Esophagus muscularis mucosa (tissue), 4 donors: ENCODE measurements at regions not wholly inside any gene's neighbourhood (a gene's known extent, or its start where the extent isn't known, plus 50 kb on each side); places are given as distances from the start of the nearest gene placed in this dataset.

Experiments
- DNase-seq: peaks from one replicate; pipeline ENCODE4 v3.0.0-alpha.2; 2017; ENCODE audit errors: extremely low spot score
- H3K27ac ChIP-seq, 4 donors: fragments of 200-600 bp; sonication (generic); replicated peaks in 1 of 4; 1 replicate in 3 of 4; 2 replicates in 1 of 4; pipeline ENCODE4 v1.5.1; 2016 to 2019; ENCODE audit warnings: mild to moderate bottlenecking in 1 of 4
- H3K27me3 ChIP-seq, 4 donors: fragments of 200-600 bp; sonication (generic); one replicate each; pipeline versions ENCODE4 v1.5.1 to v1.6.0; 2016 to 2019
- H3K36me3 ChIP-seq, 4 donors: fragments of 200-600 bp; sonication (generic); one replicate each; pipeline ENCODE4 v1.5.1; 2016 to 2019
- H3K4me1 ChIP-seq, 4 donors: fragments of 200-600 bp; sonication (generic); one replicate each; pipeline ENCODE4 v1.5.1; 2016 to 2019
- H3K4me3 ChIP-seq, 4 donors: fragments of 200-600 bp; sonication (generic); 1 replicate in 2 of 4; 2 replicates in 2 of 4; pipeline ENCODE4 v1.5.1; 2016 to 2019; ENCODE audit warnings: mild to moderate bottlenecking in 4 of 4, moderate library complexity in 1 of 4
- H3K9me3 ChIP-seq, 4 donors: fragments of 200-600 bp; sonication (generic); 1 replicate in 3 of 4; 2 replicates in 1 of 4; pipeline ENCODE4 v1.5.1; 2016 to 2019
- CTCF ChIP-seq, 3 experiments: fragments of 200-600 bp in 2 of 3; fragments of 450-650 bp in 1 of 3; sonication (generic) in 2 of 3; IDR thresholded peaks; one replicate each; pipeline ENCODE4 v1.5.1; 2017 to 2019; ENCODE audit warnings: antibody characterized with exemption in 3 of 3, mild to moderate bottlenecking in 2 of 3, moderate library complexity in 1 of 3
- EP300 ChIP-seq: sonication (generic); formaldehyde crosslinking; IDR thresholded peaks from one replicate; pipeline ENCODE4 v1.6.1; 2017; ENCODE audit warnings: antibody characterized with exemption
- POLR2A ChIP-seq: fragments of 450-650 bp; IDR thresholded peaks from one replicate; pipeline ENCODE4 v1.6.1; 2017; ENCODE audit warnings: antibody characterized with exemption, moderate library complexity, mild to moderate bottlenecking, low read depth
- POLR2AphosphoS5 ChIP-seq, 2 donors: sonication (generic); formaldehyde crosslinking; IDR thresholded peaks; one replicate each; pipeline ENCODE4 v1.6.1; 2017; ENCODE audit warnings: antibody characterized with exemption in 2 of 2
- WGBS: methylation state at CpG from one replicate; pipeline ENCODE4 v1.1.5; 2018; 5-methylcytosine and 5-hydroxymethylcytosine counted together
- intact Hi-C: fragments of 100-400 bp; cut with DNase I; formaldehyde crosslinking; loops from one replicate; pipeline ENCODE4 v1.15.1; 2023

GRCh38 chr3:117706037-117706436, 996.5 kb downstream of the TUSC7 start:
- no peak for DNase-seq
- 35% methylated on average over 1 of the region's 1 CpG for WGBS
- Histone ChIP-seq H3K4me1 (peaks cover 0 to 6% (median 0%) of the 10 kb centered on the region in 4 donors), H3K9me3 (no peaks in the 10 kb centered on the region), H3K36me3 (no peaks in the 10 kb centered on the region), H3K4me3 (no peak overlapping the region), H3K27me3 (no peaks in the 10 kb centered on the region), H3K27ac (no peak overlapping the region)
- TF ChIP-seq POLR2AphosphoS5 (IDR thresholded peaks at IDR 0.05) (no peak), POLR2A (no peak), EP300 (no peak), CTCF (IDR thresholded peaks at IDR 0.05) (no peak)
- intact Hi-C loops = no loop called here

GRCh38 chr3:117706756-117707155, 997.2 kb downstream of the TUSC7 start:
- Histone ChIP-seq H3K4me3 (no peak overlapping the region), H3K27me3 (no peaks in the 10 kb centered on the region), H3K9me3 (no peaks in the 10 kb centered on the region), H3K4me1 (peaks cover 0 to 6% (median 0%) of the 10 kb centered on the region in 4 donors), H3K27ac (no peak overlapping the region), H3K36me3 (no peaks in the 10 kb centered on the region)
- TF ChIP-seq POLR2A (no peak), POLR2AphosphoS5 (IDR thresholded peaks at IDR 0.05) (no peak), CTCF (IDR thresholded peaks at IDR 0.05) (no peak), EP300 (no peak)
- intact Hi-C loops = no loop called here
- DNase-seq = no peak
- 79% methylated on average over 2 of the region's 2 CpGs for WGBS

GRCh38 chr3:117708601-117709000, 999.0 kb downstream of the TUSC7 start:
- Histone ChIP-seq H3K4me3 (no peak overlapping the region), H3K36me3 (no peaks in the 10 kb centered on the region), H3K27me3 (no peaks in the 10 kb centered on the region), H3K4me1 (peaks cover 0 to 6% (median 0%) of the 10 kb centered on the region in 4 donors), H3K9me3 (no peaks in the 10 kb centered on the region), H3K27ac (no peak overlapping the region)
- DNase-seq = no peak
- intact Hi-C loops = no loop called here
- 91% methylated on average over 3 of the region's 3 CpGs for WGBS
- TF ChIP-seq EP300 (no peak), CTCF (IDR thresholded peaks at IDR 0.05) (no peak), POLR2AphosphoS5 (IDR thresholded peaks at IDR 0.05) (no peak), POLR2A (no peak)

GRCh38 chr3:117709108-117709507, 999.5 kb downstream of the TUSC7 start:
- 89% methylated on average over 2 of the region's 2 CpGs for WGBS
- no peak overlapping the region for H3K27ac ChIP-seq
- H3K27me3 ChIP-seq = no peaks in the 10 kb centered on the region
- DNase-seq = no peak
- TF ChIP-seq CTCF (IDR thresholded peaks at IDR 0.05) (no peak), EP300 (no peak)
- intact Hi-C loops = no loop called here
- peaks cover 0 to 6% (median 0%) of the 10 kb centered on the region in 4 donors for H3K4me1 ChIP-seq
- no peak overlapping the region for H3K4me3 ChIP-seq
- no peaks in the 10 kb centered on the region for H3K36me3 ChIP-seq
- H3K9me3 ChIP-seq = no peaks in the 10 kb centered on the region

GRCh38 chr3:117710501-117710900, 1000.9 kb downstream of the TUSC7 start:
- H3K27me3 ChIP-seq = no peaks in the 10 kb centered on the region
- no peaks in the 10 kb centered on the region for H3K36me3 ChIP-seq
- no peak overlapping the region for H3K27ac ChIP-seq
- no peak for DNase-seq
- intact Hi-C loops = loop anchor here (10.0 kb wide), 2 partner anchors 696 to 846 kb away; no protein-coding TSS in a partner anchor
- H3K4me3 ChIP-seq = no peak overlapping the region
- no peaks in the 10 kb centered on the region for H3K9me3 ChIP-seq
- TF ChIP-seq POLR2A (no peak), POLR2AphosphoS5 (IDR thresholded peaks at IDR 0.05) (no peak), CTCF (IDR thresholded peaks at IDR 0.05) (no peak), EP300 (no peak)
- peaks cover 0 to 6% (median 0%) of the 10 kb centered on the region in 4 donors for H3K4me1 ChIP-seq
- WGBS = 84% methylated on average over 1 of the region's 1 CpG
